H9 (cell line): ENCODE measurements at regions not wholly inside any gene's neighbourhood (a gene's known extent, or its start where the extent isn't known, plus 50 kb on each side); places are given as distances from the start of the nearest gene placed in this dataset.

Source experiments
- DNase-seq: peaks from one replicate; pipeline ENCODE4 v3.0.0-alpha.2; 2017
- H2AFZ ChIP-seq: one replicate; pipeline ENCODE4 v1.6.1; 2013; ENCODE audit warnings: mild to moderate bottlenecking, low read length, control low read depth, moderate library complexity
- H2AK5ac ChIP-seq: 2 replicates; pipeline ENCODE4 v1.6.1; 2013; ENCODE audit warnings: low read length, control low read depth, mixed read lengths; ENCODE audit not compliant: insufficient read length
- H2BK120ac ChIP-seq: one replicate; pipeline ENCODE4 v1.6.1; 2013; ENCODE audit warnings: low read depth, mild to moderate bottlenecking, low read length, control low read depth, inconsistent platforms; ENCODE audit not compliant: poor library complexity, severe bottlenecking
- H2BK12ac ChIP-seq: 2 replicates; pipeline ENCODE4 v1.6.1; 2013; ENCODE audit warnings: low read length, control low read depth, mixed read lengths, low read depth; ENCODE audit not compliant: insufficient read length
- H2BK15ac ChIP-seq: 2 replicates; pipeline ENCODE4 v1.6.1; 2013; ENCODE audit warnings: low read depth, low read length, control low read depth
- H2BK20ac ChIP-seq: one replicate; pipeline ENCODE4 v1.6.1; 2013; ENCODE audit warnings: low read depth, mild to moderate bottlenecking, low read length, control low read depth, inconsistent platforms; ENCODE audit not compliant: poor library complexity, severe bottlenecking
- H2BK5ac ChIP-seq: 2 replicates; pipeline ENCODE4 v1.6.1; 2013; ENCODE audit warnings: low read length, control low read depth, mixed read lengths; ENCODE audit not compliant: insufficient read length
- H3K14ac ChIP-seq: 2 replicates; pipeline ENCODE4 v1.6.1; 2013; ENCODE audit warnings: low read length, control low read depth; ENCODE audit not compliant: insufficient read depth
- H3K18ac ChIP-seq: 2 replicates; pipeline ENCODE4 v1.6.1; 2013; ENCODE audit warnings: low read depth, mild to moderate bottlenecking, mixed read lengths, low read length, control low read depth; ENCODE audit not compliant: insufficient read length
- H3K23ac ChIP-seq: 2 replicates; pipeline ENCODE4 v1.6.1; 2013; ENCODE audit warnings: low read length, control low read depth, mixed read lengths, low read depth; ENCODE audit not compliant: insufficient read length
- H3K23me2 ChIP-seq: 2 replicates; pipeline ENCODE4 v1.6.1; 2013; ENCODE audit warnings: low read depth, mild to moderate bottlenecking, mixed read lengths, low read length, control low read depth; ENCODE audit not compliant: insufficient read length, poor library complexity, severe bottlenecking
- H3K27ac ChIP-seq: 2 replicates; pipeline ENCODE4 v1.5.1; 2013; ENCODE audit warnings: low read length, control low read depth, mixed read lengths, low read depth; ENCODE audit not compliant: insufficient read length
- H3K27me3 ChIP-seq: 2 replicates; pipeline ENCODE4 v1.6.1; 2013; ENCODE audit warnings: low read length, control low read depth, inconsistent platforms; ENCODE audit not compliant: insufficient read depth
- H3K4ac ChIP-seq: 2 replicates; pipeline ENCODE4 v1.6.1; 2013; ENCODE audit warnings: low read depth, mild to moderate bottlenecking, control low read depth, inconsistent platforms, low read length, moderate library complexity
- H3K4me1 ChIP-seq: 2 replicates; pipeline ENCODE4 v1.6.1; 2013; ENCODE audit warnings: low read length, control low read depth, inconsistent platforms; ENCODE audit not compliant: insufficient read depth
- H3K4me2 ChIP-seq: 2 replicates; pipeline ENCODE4 v1.6.1; 2013; ENCODE audit warnings: low read length, control low read depth, mixed read lengths; ENCODE audit not compliant: insufficient read length, insufficient read depth
- H3K56ac ChIP-seq: 2 replicates; pipeline ENCODE4 v1.6.1; 2013; ENCODE audit warnings: low read depth, mild to moderate bottlenecking, mixed read lengths, low read length, control low read depth; ENCODE audit not compliant: insufficient read length
- H3K79me1 ChIP-seq: 2 replicates; pipeline ENCODE4 v1.6.1; 2013; ENCODE audit warnings: low read depth, mild to moderate bottlenecking, moderate library complexity, low read length, control low read depth, inconsistent platforms; ENCODE audit not compliant: insufficient read depth, poor library complexity, severe bottlenecking
- H3K79me2 ChIP-seq: 2 replicates; pipeline ENCODE4 v1.6.1; 2013; ENCODE audit warnings: low read length, control low read depth, inconsistent platforms; ENCODE audit not compliant: insufficient read depth
- H3K9ac ChIP-seq: 2 replicates; pipeline ENCODE4 v1.6.1; 2013; ENCODE audit warnings: low read length, control low read depth, mixed read lengths; ENCODE audit not compliant: insufficient read length; ENCODE audit errors: extremely low read depth
- H3K9me3 ChIP-seq: one replicate; pipeline ENCODE4 v1.6.1; 2013; ENCODE audit warnings: low read depth, low read length, inconsistent platforms; ENCODE audit not compliant: control insufficient read depth
- H3T11ph ChIP-seq: one replicate; pipeline ENCODE4 v1.6.1; 2013; ENCODE audit warnings: mild to moderate bottlenecking, low read length, control low read depth, inconsistent platforms
- H4K20me1 ChIP-seq: one replicate; pipeline ENCODE4 v1.6.1; 2013; ENCODE audit not compliant: control insufficient read depth, insufficient read length, insufficient read depth
- H4K5ac ChIP-seq: 2 replicates; pipeline ENCODE4 v1.6.1; 2013; ENCODE audit warnings: low read depth, mild to moderate bottlenecking, mixed read lengths, low read length, control low read depth; ENCODE audit not compliant: insufficient read length
- H4K8ac ChIP-seq: replicated peaks from 2 replicates; pipeline ENCODE4 v1.6.1; 2013; ENCODE audit warnings: low read length, control low read depth, mixed read lengths, low read depth; ENCODE audit not compliant: insufficient read length
- H4K91ac ChIP-seq: 2 replicates; pipeline ENCODE4 v1.6.1; 2013; ENCODE audit warnings: low read depth, mild to moderate bottlenecking, moderate library complexity, mixed read lengths, low read length, control low read depth; ENCODE audit not compliant: insufficient read length
- H3K27ac Mint-ChIP-seq, 3 experiments: 2 replicates in 2 of 3; 3 replicates in 1 of 3; pipeline ENCODE4 v1.8.0; 2020 to 2021; ENCODE audit warnings: mixed read lengths in 3 of 3, mild to moderate bottlenecking in 1 of 3, moderate library complexity in 1 of 3
- H3K27me3 Mint-ChIP-seq: 2 replicates; pipeline ENCODE4 v1.8.0; 2021; ENCODE audit warnings: low read depth, mild to moderate bottlenecking, moderate library complexity, mixed read lengths
- H3K36me3 Mint-ChIP-seq, 3 experiments: 2 replicates in 2 of 3; 3 replicates in 1 of 3; pipeline ENCODE4 v1.8.0; 2020 to 2021; ENCODE audit warnings: low read depth in 3 of 3, mixed read lengths in 3 of 3; ENCODE audit not compliant: insufficient read depth in 1 of 3
- H3K4me1 Mint-ChIP-seq, 2 experiments: 2 replicates each; pipeline ENCODE4 v1.8.0; 2020; ENCODE audit warnings: mixed read lengths in 2 of 2
- H3K4me3 Mint-ChIP-seq, 2 experiments: 2 replicates in 1 of 2; 3 replicates in 1 of 2; pipeline ENCODE4 v1.8.0; 2020 to 2021; ENCODE audit warnings: mild to moderate bottlenecking in 2 of 2, mixed read lengths in 2 of 2, moderate library complexity in 1 of 2
- H3K9me3 Mint-ChIP-seq, 2 experiments: 2 replicates in 1 of 2; 3 replicates in 1 of 2; pipeline ENCODE4 v1.8.0; 2020; ENCODE audit warnings: mild to moderate bottlenecking in 2 of 2, mixed read lengths in 2 of 2, moderate library complexity in 1 of 2
- TF ChIP-seq, protein P1 (sequence below): fragments of 200-600 bp; sonication (generic); conservative IDR thresholded peaks from 3 replicates; pipeline ENCODE4 v1.8.0; 2021; ENCODE audit warnings: antibody characterized with exemption, mild to moderate bottlenecking

DNA sequence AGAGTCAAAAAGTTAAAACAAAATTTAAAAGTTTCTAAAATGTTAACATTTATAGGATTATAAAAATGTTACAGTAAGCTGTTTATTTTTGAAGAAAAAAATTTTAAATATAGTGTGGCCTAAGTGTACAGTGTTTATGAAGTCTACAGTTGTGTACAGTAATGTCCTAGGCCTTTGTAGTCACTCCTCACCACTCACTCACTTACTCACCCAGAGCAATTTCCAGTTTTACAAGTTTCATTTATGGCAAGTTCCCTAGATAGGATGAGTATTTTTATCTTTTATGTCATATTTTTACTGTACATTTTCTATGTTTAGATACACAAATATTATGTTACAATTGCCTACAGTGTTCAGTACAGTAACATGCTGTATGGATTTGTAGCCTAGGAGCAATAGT is 419.9 kb downstream of the ARL4A start:
- no peak overlapping the region for H2AK5ac ChIP-seq
- no peaks in the 10 kb centered on the region for H3K9me3 ChIP-seq
- Mint-ChIP-seq H3K4me1 (no peaks in the 10 kb centered on the region), H3K36me3 (0 out of 7 replicates have a peak, but pooled peaks cover 0 to 2% (median 0%) of the 10 kb centered on the region in 3 experiments), H3K27me3 (no peaks in the 10 kb centered on the region), H3K27ac (no peak overlapping the region), H3K9me3 (peaks cover 0 to 3% of the 10 kb centered on the region in 2 experiments; a peak in 1 of 5 replicates), H3K4me3 (no peak overlapping the region)
- no peak overlapping the region for H4K8ac ChIP-seq
- TF ChIP-seq, protein P1, sequence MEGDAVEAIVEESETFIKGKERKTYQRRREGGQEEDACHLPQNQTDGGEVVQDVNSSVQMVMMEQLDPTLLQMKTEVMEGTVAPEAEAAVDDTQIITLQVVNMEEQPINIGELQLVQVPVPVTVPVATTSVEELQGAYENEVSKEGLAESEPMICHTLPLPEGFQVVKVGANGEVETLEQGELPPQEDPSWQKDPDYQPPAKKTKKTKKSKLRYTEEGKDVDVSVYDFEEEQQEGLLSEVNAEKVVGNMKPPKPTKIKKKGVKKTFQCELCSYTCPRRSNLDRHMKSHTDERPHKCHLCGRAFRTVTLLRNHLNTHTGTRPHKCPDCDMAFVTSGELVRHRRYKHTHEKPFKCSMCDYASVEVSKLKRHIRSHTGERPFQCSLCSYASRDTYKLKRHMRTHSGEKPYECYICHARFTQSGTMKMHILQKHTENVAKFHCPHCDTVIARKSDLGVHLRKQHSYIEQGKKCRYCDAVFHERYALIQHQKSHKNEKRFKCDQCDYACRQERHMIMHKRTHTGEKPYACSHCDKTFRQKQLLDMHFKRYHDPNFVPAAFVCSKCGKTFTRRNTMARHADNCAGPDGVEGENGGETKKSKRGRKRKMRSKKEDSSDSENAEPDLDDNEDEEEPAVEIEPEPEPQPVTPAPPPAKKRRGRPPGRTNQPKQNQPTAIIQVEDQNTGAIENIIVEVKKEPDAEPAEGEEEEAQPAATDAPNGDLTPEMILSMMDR: no peak
- no peaks in the 10 kb centered on the region for H3K23me2 ChIP-seq
- H3K27me3 ChIP-seq: no peaks in the 10 kb centered on the region
- H2BK12ac ChIP-seq: no peak overlapping the region
- no peaks in the 10 kb centered on the region for H4K20me1 ChIP-seq
- H3K4me2 ChIP-seq: no peak overlapping the region
- no peak overlapping the region for H3K27ac ChIP-seq
- no peaks in the 10 kb centered on the region for H3K79me2 ChIP-seq
- no peaks in the 10 kb centered on the region for H3K79me1 ChIP-seq
- no peak overlapping the region for H3T11ph ChIP-seq
- no peak overlapping the region for H4K5ac ChIP-seq
- no peak overlapping the region for H2AFZ ChIP-seq
- H2BK15ac ChIP-seq: no peak overlapping the region
- no peak overlapping the region for H3K56ac ChIP-seq
- DNase-seq: no peak
- H2BK120ac ChIP-seq: no peak overlapping the region
- H3K4me1 ChIP-seq: no peaks in the 10 kb centered on the region
- no peak overlapping the region for H2BK20ac ChIP-seq
- H3K18ac ChIP-seq: no peak overlapping the region
- no peak overlapping the region for H3K4ac ChIP-seq
- no peak overlapping the region for H4K91ac ChIP-seq
- no peak overlapping the region for H3K9ac ChIP-seq
- no peak overlapping the region for H3K23ac ChIP-seq
- H3K14ac ChIP-seq: no peak overlapping the region
- H2BK5ac ChIP-seq: no peak overlapping the region
